HEK293T (cell line): ENCODE measurements at regions not wholly inside any gene's neighbourhood (a gene's known extent, or its start where the extent isn't known, plus 50 kb on each side); places are given as distances from the start of the nearest gene placed in this dataset.

Source experiments
- FOXK2 ChIP-seq: fragments of 450-650 bp; IDR thresholded peaks from 2 replicates; pipeline ENCODE4 v1.6.1; 2016; ENCODE audit warnings: mild to moderate bottlenecking
- SP1 ChIP-seq: fragments of 450-650 bp; IDR thresholded peaks from 2 replicates; pipeline ENCODE4 v1.6.1; 2017

DNA sequence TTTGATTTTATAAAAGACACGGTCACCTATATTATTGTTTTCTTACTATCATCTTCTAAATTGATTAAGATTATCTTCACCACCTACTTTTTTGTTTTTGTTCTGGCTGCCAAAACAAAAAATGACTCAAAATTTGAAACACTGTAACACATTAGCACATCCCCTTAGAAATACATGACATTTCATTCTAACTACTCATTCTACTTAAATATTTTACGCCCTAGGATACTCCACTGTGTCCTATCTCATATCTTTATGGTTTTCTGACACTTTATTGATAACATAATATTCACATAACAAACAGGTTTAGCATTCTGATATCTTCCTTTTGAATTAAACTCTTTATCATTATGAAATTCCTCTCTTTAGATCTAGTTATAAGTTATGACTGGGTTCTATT, 656.2 kb downstream of the GBE1 start:
- TF ChIP-seq SP1 (no peak), FOXK2 (no peak)
